ENCODE measurements at regions not wholly inside any gene's neighbourhood (a gene's known extent, or its start where the extent isn't known, plus 50 kb on each side); places are given as distances from the start of the nearest gene placed in this dataset.

DNA sequence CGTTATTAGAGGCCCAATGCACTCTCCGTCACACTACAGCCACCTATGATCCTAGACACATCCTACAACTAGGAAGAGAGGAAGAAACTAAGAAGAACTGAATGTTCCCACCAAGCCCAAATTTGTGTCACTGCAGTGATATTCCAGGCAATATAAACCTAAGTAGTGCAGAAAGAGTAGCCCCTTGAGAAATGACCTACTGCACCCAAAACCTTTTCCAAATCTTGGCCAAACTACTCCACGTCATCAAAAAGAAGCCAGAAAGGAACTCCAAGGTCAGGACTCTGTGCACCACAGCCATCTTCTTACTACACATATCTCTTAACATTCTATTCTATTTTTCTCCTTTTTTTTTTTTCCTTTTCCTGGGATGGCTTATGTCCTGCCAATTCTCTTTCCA, 60.2 kb downstream of the ADAMTS1 start:
- DNase-seq = no peak
- 82 to 100% methylated on average over 2 to 3 of the region's 3 CpGs for WGBS, 2 donors (ENCODE audit: low coverage in 1 of 2)
- intact Hi-C loops (cut with DNase I; ENCODE audit: low total_unique reads) = no loop called here
- in situ Hi-C loops (cut with MboI; ENCODE audit: low pct_ligation_motif_present in 1 of 4, low pct_unique_long_range_greater_than_20kb in 1 of 4, low sequenced_read_pairs in 3 of 4) = no loop called here
- Histone ChIP-seq H3K27ac (peak overlapping the region in 3 of 4 donors; percentile 19 to 72 (median 45)), H3K27me3 (no peaks in the 10 kb centered on the region), H3K36me3 (no peaks in the 10 kb centered on the region), H3K4me3 (no peak overlapping the region), H3K9me3 (no peaks in the 10 kb centered on the region), H3K4me1 (peaks cover 0 to 7% (median 2%) of the 10 kb centered on the region in 4 donors)
- TF ChIP-seq POLR2AphosphoS5 (IDR thresholded peaks at IDR 0.05) (peak in 1 of 3 donors; percentile 32), POLR2A (IDR thresholded peaks at IDR 0.05) (no peak), EP300 (IDR thresholded peaks at IDR 0.05; ENCODE audit: low read depth) (peak; percentile 47)
- TF ChIP-seq, protein P1, sequence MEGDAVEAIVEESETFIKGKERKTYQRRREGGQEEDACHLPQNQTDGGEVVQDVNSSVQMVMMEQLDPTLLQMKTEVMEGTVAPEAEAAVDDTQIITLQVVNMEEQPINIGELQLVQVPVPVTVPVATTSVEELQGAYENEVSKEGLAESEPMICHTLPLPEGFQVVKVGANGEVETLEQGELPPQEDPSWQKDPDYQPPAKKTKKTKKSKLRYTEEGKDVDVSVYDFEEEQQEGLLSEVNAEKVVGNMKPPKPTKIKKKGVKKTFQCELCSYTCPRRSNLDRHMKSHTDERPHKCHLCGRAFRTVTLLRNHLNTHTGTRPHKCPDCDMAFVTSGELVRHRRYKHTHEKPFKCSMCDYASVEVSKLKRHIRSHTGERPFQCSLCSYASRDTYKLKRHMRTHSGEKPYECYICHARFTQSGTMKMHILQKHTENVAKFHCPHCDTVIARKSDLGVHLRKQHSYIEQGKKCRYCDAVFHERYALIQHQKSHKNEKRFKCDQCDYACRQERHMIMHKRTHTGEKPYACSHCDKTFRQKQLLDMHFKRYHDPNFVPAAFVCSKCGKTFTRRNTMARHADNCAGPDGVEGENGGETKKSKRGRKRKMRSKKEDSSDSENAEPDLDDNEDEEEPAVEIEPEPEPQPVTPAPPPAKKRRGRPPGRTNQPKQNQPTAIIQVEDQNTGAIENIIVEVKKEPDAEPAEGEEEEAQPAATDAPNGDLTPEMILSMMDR (IDR thresholded peaks at IDR 0.05) = no peak

DNA sequence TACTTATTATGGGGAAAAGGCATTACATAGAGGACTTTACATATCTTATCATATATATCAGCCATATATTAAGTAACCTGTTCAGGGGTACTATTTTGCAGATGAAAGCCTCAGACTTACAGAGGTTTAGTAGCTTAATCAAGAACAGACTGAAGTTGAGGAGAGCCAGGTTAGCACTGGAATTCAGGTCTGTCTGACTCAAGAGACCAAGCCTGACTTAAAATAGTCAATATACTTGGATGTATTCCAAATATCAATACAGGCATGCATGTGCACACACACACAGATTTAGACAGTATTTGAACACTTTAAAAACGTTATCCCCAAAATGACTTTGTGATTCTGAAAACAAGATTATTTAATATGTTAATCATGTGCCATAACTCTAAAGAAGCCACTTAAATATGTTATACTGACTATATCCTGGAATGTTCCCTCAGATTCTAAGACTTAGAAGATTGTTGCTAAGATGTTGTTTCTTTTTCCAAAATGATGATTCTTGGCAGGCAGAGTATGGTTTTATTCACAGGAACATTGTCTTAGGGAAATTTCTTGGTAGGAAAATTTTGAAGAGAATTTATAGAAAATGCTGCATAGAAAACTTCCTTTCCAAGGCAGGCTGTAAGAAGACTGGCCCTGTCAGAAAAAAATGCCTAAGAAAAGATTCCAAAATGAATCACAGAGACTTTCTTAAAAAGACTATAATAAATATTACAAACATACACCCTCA, 61.6 kb downstream of the ADAMTS1 start:
- peak overlapping the region; percentile 19 to 72 (median 57) for H3K27ac ChIP-seq
- H3K27me3 ChIP-seq = no peaks in the 10 kb centered on the region
- DNase-seq = no peak
- intact Hi-C loops (cut with DNase I; ENCODE audit: low total_unique reads) (no loop called here), in situ Hi-C loops (cut with MboI; ENCODE audit: low pct_ligation_motif_present in 1 of 4, low pct_unique_long_range_greater_than_20kb in 1 of 4, low sequenced_read_pairs in 3 of 4) (no loop called here)
- no peaks in the 10 kb centered on the region for H3K36me3 ChIP-seq
- TF ChIP-seq, protein P1 (IDR thresholded peaks at IDR 0.05) = no peak
- TF ChIP-seq EP300 (IDR thresholded peaks at IDR 0.05; ENCODE audit: low read depth) = no peak
- TF ChIP-seq POLR2A (IDR thresholded peaks at IDR 0.05) = no peak
- no peak for TF ChIP-seq POLR2AphosphoS5 (IDR thresholded peaks at IDR 0.05)
- 34 to 40% methylated on average over 1 of the region's 1 CpG for whole genome bisulfite sequencing, 2 donors (ENCODE audit: low coverage in 1 of 2)
- H3K4me3 ChIP-seq = no peak overlapping the region
- peaks cover 0 to 7% (median 2%) of the 10 kb centered on the region in 4 donors for H3K4me1 ChIP-seq
- H3K9me3 ChIP-seq = no peaks in the 10 kb centered on the region

DNA sequence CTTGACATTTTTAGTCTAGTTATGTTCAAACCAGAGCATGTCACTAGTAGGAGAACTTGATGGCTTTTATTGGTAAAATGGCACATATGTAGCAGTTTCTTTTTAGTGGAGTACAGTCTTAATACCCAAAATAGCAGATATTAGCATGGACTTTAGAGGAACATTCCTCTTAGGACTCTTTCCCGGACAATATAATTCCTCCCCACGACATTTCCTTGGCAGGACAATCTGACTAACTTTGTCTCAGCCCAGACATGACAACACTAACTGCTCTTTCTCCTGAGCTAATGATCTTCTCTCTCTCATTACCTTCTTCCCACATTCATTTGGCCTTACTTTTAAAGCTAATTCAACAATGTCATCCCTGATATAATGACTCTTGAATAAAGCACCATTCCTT, 62.5 kb downstream of the ADAMTS1 start:
- Histone ChIP-seq H3K36me3 (no peaks in the 10 kb centered on the region), H3K4me1 (peaks cover 0 to 7% (median 2%) of the 10 kb centered on the region in 4 donors), H3K27me3 (no peaks in the 10 kb centered on the region), H3K27ac (peak overlapping the region; percentile 19 to 72 (median 57)), H3K4me3 (no peak overlapping the region), H3K9me3 (no peaks in the 10 kb centered on the region)
- in situ Hi-C loops (cut with MboI; ENCODE audit: low pct_ligation_motif_present in 1 of 4, low pct_unique_long_range_greater_than_20kb in 1 of 4, low sequenced_read_pairs in 3 of 4) = no loop called here
- WGBS, 2 donors (ENCODE audit: low coverage in 1 of 2) = 52 to 58% methylated on average over 2 of the region's 2 CpGs
- no peak for DNase-seq
- intact Hi-C loops (cut with DNase I; ENCODE audit: low total_unique reads) = no loop called here
- TF ChIP-seq POLR2AphosphoS5 (IDR thresholded peaks at IDR 0.05) (peak in 1 of 3 donors; percentile 7), POLR2A (IDR thresholded peaks at IDR 0.05) (no peak), EP300 (IDR thresholded peaks at IDR 0.05; ENCODE audit: low read depth) (no peak)
- TF ChIP-seq, protein P1 (IDR thresholded peaks at IDR 0.05) = no peak

DNA sequence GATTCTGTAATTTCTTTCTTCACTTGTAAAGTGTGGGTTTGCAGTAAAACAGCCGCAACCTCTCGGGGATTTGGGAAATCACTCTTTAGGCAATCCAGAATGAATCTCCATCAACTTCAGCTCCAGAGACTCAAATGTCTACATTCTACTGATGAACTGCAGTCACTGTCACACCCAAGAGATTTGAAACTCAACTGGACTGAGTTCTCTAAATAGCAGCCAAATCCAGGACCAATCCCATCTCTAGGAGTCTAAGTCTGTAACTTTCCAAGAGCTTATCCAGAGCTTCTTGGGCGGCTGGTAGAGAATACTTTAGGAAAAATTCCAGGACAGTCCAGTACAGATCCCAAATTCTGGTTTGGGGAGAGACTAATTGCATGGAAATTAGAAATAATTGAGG, 62.9 kb downstream of the ADAMTS1 start:
- H3K4me3 ChIP-seq = no peak overlapping the region
- peaks cover 0 to 7% (median 2%) of the 10 kb centered on the region in 4 donors for H3K4me1 ChIP-seq
- H3K36me3 ChIP-seq = no peaks in the 10 kb centered on the region
- peak overlapping the region; percentile 17 to 72 (median 44) for H3K27ac ChIP-seq
- intact Hi-C loops (cut with DNase I; ENCODE audit: low total_unique reads) (no loop called here), in situ Hi-C loops (cut with MboI; ENCODE audit: low pct_ligation_motif_present in 1 of 4, low pct_unique_long_range_greater_than_20kb in 1 of 4, low sequenced_read_pairs in 3 of 4) (no loop called here)
- DNase-seq = no peak
- peak in 1 of 3 donors; percentile 8 for TF ChIP-seq POLR2AphosphoS5 (IDR thresholded peaks at IDR 0.05)
- TF ChIP-seq POLR2A (IDR thresholded peaks at IDR 0.05) = no peak
- H3K27me3 ChIP-seq = no peaks in the 10 kb centered on the region
- no peaks in the 10 kb centered on the region for H3K9me3 ChIP-seq
- 72 to 100% methylated on average over 1 to 3 of the region's 3 CpGs for WGBS, 2 donors (ENCODE audit: low coverage in 1 of 2)

All from transverse colon (tissue), 4 donors.